H1 (cell line): ENCODE measurements at regions not wholly inside any gene's neighbourhood (a gene's known extent, or its start where the extent isn't known, plus 50 kb on each side); places are given as distances from the start of the nearest gene placed in this dataset.

Source experiments
- CTCF ChIA-PET: fragments of 300-600 bp; sonication (Branson Sonifier 250); formaldehyde crosslinking; loops from one replicate; lab custom pipeline; 2021; ENCODE audit not compliant: partially characterized antibody; lab: Charles Lee
- POLR2A ChIA-PET: fragments of 300-600 bp; sonication (Branson Sonifier 250); formaldehyde crosslinking; loops from one replicate; lab custom pipeline; 2021; ENCODE audit warnings: inconsistent platforms; ENCODE audit not compliant: partially characterized antibody; lab: Charles Lee
- DNase-seq, 2 experiments: peaks; one replicate each; pipeline versions ENCODE4 v3.0.0 to v3.0.0-alpha.2; 2010 to 2022; ENCODE audit warnings: low spot score in 2 of 2, low read depth in 1 of 2, mixed read lengths in 1 of 2
- FAIRE-seq: peaks from 2 replicates; lab custom pipeline; 2011; peaks lifted over from hg19 to GRCh38; lab: Jason Lieb, UNC
- H2AFZ ChIP-seq: 2 replicates; pipeline ENCODE4 v1.8.1; 2012; ENCODE audit warnings: low read length, inconsistent platforms
- H2AK5ac ChIP-seq: 2 replicates; pipeline ENCODE4 v1.6.1; 2013; ENCODE audit warnings: low read depth, low read length
- H2BK120ac ChIP-seq: replicated peaks from 2 replicates; pipeline ENCODE3; 2013; ENCODE audit warnings: low read depth, low read length, inconsistent platforms
- H2BK12ac ChIP-seq: 2 replicates; pipeline ENCODE4 v1.6.1; 2013; ENCODE audit warnings: low read depth, low read length
- H2BK15ac ChIP-seq: 2 replicates; pipeline ENCODE4 v1.6.1; 2013; ENCODE audit warnings: low read length
- H2BK20ac ChIP-seq: 2 replicates; pipeline ENCODE4 v1.6.1; 2013; ENCODE audit warnings: low read length
- H2BK5ac ChIP-seq: 2 replicates; pipeline ENCODE4 v1.6.1; 2013; ENCODE audit warnings: low read depth, low read length
- H3K14ac ChIP-seq: 2 replicates; pipeline ENCODE4 v1.6.1; 2013; ENCODE audit warnings: inconsistent platforms; ENCODE audit not compliant: insufficient read length
- H3K18ac ChIP-seq: 2 replicates; pipeline ENCODE4 v1.6.1; 2013; ENCODE audit warnings: low read length; ENCODE audit errors: extremely low read depth
- H3K23ac ChIP-seq: 2 replicates; pipeline ENCODE4 v1.6.1; 2013; ENCODE audit warnings: inconsistent platforms; ENCODE audit not compliant: insufficient read length
- H3K23me2 ChIP-seq: 2 replicates; pipeline ENCODE4 v1.6.1; 2013; ENCODE audit warnings: low read depth, low read length
- H3K27ac ChIP-seq: 2 replicates; pipeline ENCODE4 v1.6.1; 2011; ENCODE audit warnings: low read depth, low read length, inconsistent platforms
- H3K27me3 ChIP-seq, 4 experiments: replicated peaks in 1 of 4; 1 replicate in 1 of 4; 2 replicates in 3 of 4; pipeline versions ENCODE4 v1.6.1 to v1.8.1; 2011 to 2013; ENCODE audit warnings: low read length in 3 of 4, mild to moderate bottlenecking in 3 of 4, inconsistent platforms in 2 of 4, mixed read lengths in 2 of 4, moderate library complexity in 1 of 4; ENCODE audit not compliant: control insufficient read depth in 3 of 4, insufficient read depth in 3 of 4; ENCODE audit errors: extremely low read depth in 1 of 4
- H3K36me3 ChIP-seq, 4 experiments: 2 replicates each; pipeline versions ENCODE4 v1.6.1 to v1.8.1; 2011 to 2013; ENCODE audit warnings: mild to moderate bottlenecking in 4 of 4, low read length in 3 of 4, moderate library complexity in 2 of 4, control low read depth in 1 of 4, inconsistent platforms in 1 of 4; ENCODE audit not compliant: insufficient read depth in 4 of 4, control insufficient read depth in 2 of 4
- H3K4ac ChIP-seq: replicated peaks from 2 replicates; pipeline ENCODE3; 2013; ENCODE audit warnings: low read length, low read depth, mixed read lengths, inconsistent platforms; ENCODE audit not compliant: insufficient read length
- H3K4me1 ChIP-seq, 4 experiments: replicated peaks in 1 of 4; 1 replicate in 1 of 4; 2 replicates in 3 of 4; pipeline versions ENCODE4 v1.6.1 to v1.8.1; 2011 to 2013; ENCODE audit warnings: low read length in 3 of 4, inconsistent platforms in 2 of 4, mixed read lengths in 1 of 4; ENCODE audit not compliant: insufficient read depth in 4 of 4, control insufficient read depth in 3 of 4
- H3K4me2 ChIP-seq, 2 experiments: 2 replicates each; pipeline versions ENCODE4 v1.6.1 to v1.8.1; 2011 to 2013; ENCODE audit warnings: low read depth in 2 of 2, low read length in 2 of 2, control low read depth in 1 of 2, inconsistent platforms in 1 of 2, mild to moderate bottlenecking in 1 of 2; ENCODE audit not compliant: insufficient read depth in 1 of 2
- H3K4me3 ChIP-seq, 4 experiments: fragments of 200-600, 300-600 bp in 1 of 4; sonication (generic), shearing (Covaris generic), sonication (Bioruptor Twin) in 1 of 4; 2 replicates each; pipeline versions ENCODE4 v1.5.1 to v1.8.1; 2011 to 2016; ENCODE audit warnings: low read length in 4 of 4, low read depth in 3 of 4, control low read depth in 2 of 4, inconsistent platforms in 2 of 4, mild to moderate bottlenecking in 2 of 4, mixed read lengths in 1 of 4, moderate library complexity in 1 of 4; ENCODE audit not compliant: insufficient read depth in 2 of 4; ENCODE audit errors: extremely low read depth in 1 of 4
- H3K56ac ChIP-seq: replicated peaks from 2 replicates; pipeline ENCODE3; 2013; ENCODE audit warnings: low read depth, mild to moderate bottlenecking, mixed read lengths, low read length, inconsistent platforms; ENCODE audit not compliant: insufficient read length
- H3K79me1 ChIP-seq: 2 replicates; pipeline ENCODE4 v1.6.1; 2013; ENCODE audit warnings: low read depth, low read length, control low read depth
- H3K79me2 ChIP-seq, 2 experiments: 2 replicates each; pipeline versions ENCODE4 v1.6.1 to v1.8.1; 2012 to 2013; ENCODE audit warnings: low read length in 2 of 2, mild to moderate bottlenecking in 2 of 2, inconsistent platforms in 1 of 2; ENCODE audit not compliant: insufficient read depth in 2 of 2, control insufficient read depth in 1 of 2
- H3K9ac ChIP-seq, 4 experiments: replicated peaks in 1 of 4; 1 replicate in 1 of 4; 2 replicates in 3 of 4; pipeline versions ENCODE4 v1.6.1 to v1.8.1; 2011 to 2013; ENCODE audit warnings: low read depth in 3 of 4, low read length in 3 of 4, control low read depth in 2 of 4, mild to moderate bottlenecking in 2 of 4, moderate library complexity in 2 of 4, inconsistent platforms in 1 of 4; ENCODE audit errors: extremely low read depth in 1 of 4
- H3K9me3 ChIP-seq, 2 experiments: 2 replicates each; pipeline versions ENCODE4 v1.6.1 to v1.8.1; 2012 to 2013; ENCODE audit warnings: mild to moderate bottlenecking in 2 of 2, moderate library complexity in 2 of 2, control low read depth in 1 of 2, inconsistent platforms in 1 of 2, low read depth in 1 of 2, low read length in 1 of 2, mixed read lengths in 1 of 2; ENCODE audit not compliant: insufficient read depth in 2 of 2
- H4K20me1 ChIP-seq, 2 experiments: replicated peaks in 1 of 2; 2 replicates each; pipeline versions ENCODE3 to v1.8.1; 2011 to 2013; ENCODE audit warnings: inconsistent platforms in 2 of 2, low read length in 2 of 2, mild to moderate bottlenecking in 1 of 2; ENCODE audit not compliant: insufficient read depth in 2 of 2, control insufficient read depth in 1 of 2
- H4K5ac ChIP-seq: 2 replicates; pipeline ENCODE4 v1.6.1; 2013; ENCODE audit warnings: low read length, low read depth, mixed read lengths, inconsistent platforms; ENCODE audit not compliant: insufficient read length
- H4K8ac ChIP-seq: 2 replicates; pipeline ENCODE4 v1.8.0; 2013; ENCODE audit warnings: mild to moderate bottlenecking, moderate library complexity, low read length, inconsistent platforms; ENCODE audit not compliant: insufficient read depth; ENCODE audit errors: extremely low read depth
- H4K91ac ChIP-seq: replicated peaks from 2 replicates; pipeline ENCODE3; 2013; ENCODE audit warnings: low read length, mixed read lengths, inconsistent platforms; ENCODE audit not compliant: insufficient read length
- MAFK ChIP-seq: IDR thresholded peaks from 2 replicates; pipeline ENCODE4 v1.6.1; 2012; ENCODE audit warnings: low read depth, mild to moderate bottlenecking, improper control_type of control experiment, low read length
- POLR2A ChIP-seq, 2 experiments: IDR thresholded peaks; 1 replicate in 1 of 2; 2 replicates in 1 of 2; pipeline ENCODE4 v1.6.1; 2011; ENCODE audit warnings: low read depth in 2 of 2, low read length in 2 of 2, mild to moderate bottlenecking in 2 of 2; ENCODE audit errors: control extremely low read depth in 1 of 2
- WGBS, 2 experiments: shearing (Covaris generic) in 1 of 2; methylation state at CpG; one replicate each; pipeline versions ENCODE4 v1.1.6 to v1.1.7; 2013 to 2015; ENCODE audit warnings: low lambda C conversion rate in 2 of 2, mixed read lengths in 2 of 2, inconsistent platforms in 1 of 2, low coverage in 1 of 2, missing lambda C conversion rate in 1 of 2; ENCODE audit not compliant: insufficient replicate concordance in 2 of 2, insufficient coverage in 1 of 2, insufficient read length in 1 of 2; ENCODE audit errors: extremely low coverage in 1 of 2, missing lambda C conversion rate in 1 of 2; 5-methylcytosine and 5-hydroxymethylcytosine counted together

DNA sequence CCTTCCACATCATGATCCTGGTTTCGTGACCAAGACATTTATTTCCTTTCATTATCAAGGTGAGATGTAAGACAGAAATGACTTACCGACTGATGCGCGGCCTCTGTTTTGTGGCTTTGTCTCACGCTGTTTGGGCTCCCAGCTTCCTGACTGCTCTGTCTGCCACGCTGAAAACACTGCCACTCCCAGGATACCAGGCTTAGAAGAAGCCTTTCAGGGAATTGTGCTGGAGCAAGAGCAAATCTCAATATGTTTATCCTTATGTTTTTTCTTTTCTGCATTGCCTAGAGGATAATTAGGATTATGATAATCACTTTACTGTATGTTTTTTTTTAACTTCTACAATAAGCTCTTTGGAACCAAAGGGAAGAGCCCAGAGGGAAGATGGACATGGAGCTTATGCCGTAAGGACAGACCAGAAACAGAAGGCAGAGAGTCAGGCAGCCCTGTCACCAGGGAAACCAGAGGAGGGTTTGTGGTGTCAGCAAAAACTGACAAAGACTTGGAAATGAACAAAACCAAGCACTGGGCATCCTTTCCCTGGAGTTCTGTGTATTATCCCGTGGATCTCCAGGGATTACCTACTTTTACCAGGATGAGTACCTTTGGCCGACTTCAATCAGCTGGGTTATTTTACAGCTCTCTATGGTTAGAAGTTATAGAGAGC lies 68.2 kb upstream of the ISX start:
- Histone ChIP-seq H3K4me3 (no peak overlapping the region), H3K27me3 (no peaks in the 10 kb centered on the region), H4K20me1 (no peaks in the 10 kb centered on the region), H3K9ac (no peak overlapping the region), H2AFZ (no peak overlapping the region), H2AK5ac (no peak overlapping the region), H2BK20ac (no peak overlapping the region), H4K5ac (no peak overlapping the region), H3K79me2 (no peaks in the 10 kb centered on the region), H3K79me1 (no peaks in the 10 kb centered on the region), H3K4me2 (no peak overlapping the region), H3K4me1 (no peaks in the 10 kb centered on the region), H4K91ac (no peak overlapping the region), H3K18ac (no peak overlapping the region), H3K9me3 (no peaks in the 10 kb centered on the region), H3K56ac (no peak overlapping the region), H3K23ac (no peak overlapping the region), H2BK5ac (no peak overlapping the region), H3K36me3 (no peaks in the 10 kb centered on the region), H2BK120ac (no peak overlapping the region), H2BK12ac (no peak overlapping the region), H3K27ac (no peak overlapping the region), H4K8ac (no peak overlapping the region), H2BK15ac (no peak overlapping the region), H3K23me2 (no peaks in the 10 kb centered on the region), H3K14ac (no peak overlapping the region), H3K4ac (no peak overlapping the region)
- no peak for TF ChIP-seq POLR2A (IDR thresholded peaks at IDR 0.05; ENCODE audit: control extremely low read depth in 1 of 2, low read depth in 2 of 2, low read length in 2 of 2)
- 0 out of 2 replicates have a peak, but pooled peaks have one; percentile 17 for TF ChIP-seq MAFK
- POLR2A ChIA-PET: no interaction called here
- CTCF ChIA-PET: interaction anchor here (1.2 to 1.3 kb wide), 2 partner anchors 26 to 41 kb away, joined by 3 to 5 read pairs; no protein-coding TSS in a partner anchor
- WGBS, 2 experiments: 92% methylated on average over 9 of the region's 9 CpGs; no CpG with 5 or more reads in 1 of the 2 experiments
- DNase-seq (no peak), FAIRE-seq (no peak)
